ENCODE measurements at regions not wholly inside any gene's neighbourhood (a gene's known extent, or its start where the extent isn't known, plus 50 kb on each side); places are given as distances from the start of the nearest gene placed in this dataset.
"Not testable (repeated sequence)": the region's sequence is repeated elsewhere in the genome, so short reads cannot be mapped to it uniquely, and the experiment has no call there.

GRCh38 chr18:39453356-39453755 lies 1887.8 kb upstream of the CELF4 start:
- DNase-seq = no peak

- no peak for DNase-seq
These were observed 1885.4 kb upstream of the CELF4 start for GRCh38 chr18:39450958-39451357.

GRCh38 chr18:39449566-39449965 lies 1884.0 kb upstream of the CELF4 start:
- DNase-seq = no peak

GRCh38 chr18:39448942-39449341 lies 1883.3 kb upstream of the CELF4 start:
- no peak for DNase-seq

GRCh38 chr18:39444957-39445356 lies 1879.4 kb upstream of the CELF4 start:
- not testable (repeated sequence) for DNase-seq

GRCh38 chr18:39441648-39442047 lies 1876.0 kb upstream of the CELF4 start:
- DNase-seq = no peak

- no peak for DNase-seq
These were observed 1870.4 kb upstream of the CELF4 start for GRCh38 chr18:39435996-39436395.

- no peak for DNase-seq
These were observed 1869.6 kb upstream of the CELF4 start for GRCh38 chr18:39435209-39435608.

GRCh38 chr18:39434223-39434920 lies 1868.8 kb upstream of the CELF4 start:
- DNase-seq = no peak

- no peak for DNase-seq
These were observed 1859.7 kb upstream of the CELF4 start for GRCh38 chr18:39425172-39425850.

GRCh38 chr18:39424261-39424660 lies 1858.7 kb upstream of the CELF4 start:
- no peak for DNase-seq

- DNase-seq = no peak
These were observed 1855.7 kb upstream of the CELF4 start for GRCh38 chr18:39421276-39421675.

- no peak for DNase-seq
These were observed 1853.7 kb upstream of the CELF4 start for GRCh38 chr18:39419315-39419714.

GRCh38 chr18:39415471-39415870 lies 1849.9 kb upstream of the CELF4 start:
- DNase-seq = no peak

- DNase-seq = no peak
These were observed 1848.6 kb upstream of the CELF4 start for GRCh38 chr18:39414009-39414700.

- no peak for DNase-seq
These were observed 1841.3 kb upstream of the CELF4 start for GRCh38 chr18:39406941-39407340.

GRCh38 chr18:39403121-39403520 lies 1837.5 kb upstream of the CELF4 start:
- DNase-seq = no peak

- no peak for DNase-seq
These were observed 1834.1 kb upstream of the CELF4 start for GRCh38 chr18:39399662-39400061.

- no peak for DNase-seq
These were observed 1830.6 kb upstream of the CELF4 start for GRCh38 chr18:39396168-39396567.

- no peak for DNase-seq
These were observed 1824.3 kb upstream of the CELF4 start for GRCh38 chr18:39389800-39390379.

- no peak for DNase-seq
These were observed 1815.3 kb upstream of the CELF4 start for GRCh38 chr18:39380866-39381265.

- no peak for DNase-seq
These were observed 1814.7 kb upstream of the CELF4 start for GRCh38 chr18:39380186-39380725.

GRCh38 chr18:39375066-39375465 lies 1809.5 kb upstream of the CELF4 start:
- no peak for DNase-seq

All from CD4-positive, alpha-beta T cell treated with Interleukin-17A for 4 hours (primary cell).